GM21390 (cell line): ENCODE measurements at regions not wholly inside any gene's neighbourhood (a gene's known extent, or its start where the extent isn't known, plus 50 kb on each side); places are given as distances from the start of the nearest gene placed in this dataset.
A peak's percentile ranks its signal among the peaks of the same experiment; 100 is the strongest.
"Not testable (repeated sequence)": the region's sequence is repeated elsewhere in the genome, so short reads cannot be mapped to it uniquely, and the experiment has no call there.

ENCODE experiments used
- ATAC-seq: cut with Tn5 transposase; IDR thresholded peaks from one replicate; pipeline ENCODE4 v1.9.1; 2021; ENCODE audit not compliant: unreplicated experiment

DNA sequence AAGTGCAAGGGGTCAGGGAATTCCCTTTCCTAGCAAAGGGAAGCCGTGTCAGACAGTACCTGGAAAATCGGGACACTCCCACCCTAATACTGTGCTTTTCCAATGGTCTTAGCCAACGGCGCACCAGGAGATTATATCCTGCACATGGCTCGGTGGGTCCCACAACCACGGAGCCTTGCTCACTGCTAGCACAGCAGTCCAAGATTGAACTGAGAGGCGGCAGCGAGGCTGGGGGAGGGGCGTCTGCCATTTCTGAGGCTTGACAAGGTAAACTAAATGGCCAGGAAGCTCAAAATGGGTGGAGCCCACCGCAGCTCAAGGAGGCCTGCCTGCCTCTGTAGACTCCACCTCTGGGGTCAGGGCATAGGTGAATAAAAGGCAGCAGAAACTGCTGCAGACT lies 76.5 kb upstream of the LINC00632 start:
- ATAC-seq, result not testable (repeated sequence)

DNA sequence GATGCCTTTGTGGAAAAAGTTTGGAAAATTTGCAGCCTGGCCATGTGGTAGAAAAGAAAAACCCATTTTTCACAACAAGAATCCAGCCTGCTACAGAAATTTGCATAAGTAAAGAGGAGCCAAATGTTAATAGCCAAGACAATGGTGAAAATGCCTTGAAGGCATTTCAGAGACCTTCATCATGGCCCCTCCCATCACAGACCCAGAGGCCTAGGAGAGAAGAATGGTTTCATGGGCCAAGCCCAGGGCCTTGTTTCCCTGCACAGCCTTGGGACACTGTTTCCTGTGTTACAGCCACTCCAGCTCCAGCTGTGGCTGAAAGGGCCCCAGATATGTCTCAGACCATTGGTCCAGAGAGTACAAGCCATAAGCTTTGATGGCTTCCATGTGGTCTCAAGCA lies 101.4 kb upstream of the LINC00632 start:
- no peak for ATAC-seq

DNA sequence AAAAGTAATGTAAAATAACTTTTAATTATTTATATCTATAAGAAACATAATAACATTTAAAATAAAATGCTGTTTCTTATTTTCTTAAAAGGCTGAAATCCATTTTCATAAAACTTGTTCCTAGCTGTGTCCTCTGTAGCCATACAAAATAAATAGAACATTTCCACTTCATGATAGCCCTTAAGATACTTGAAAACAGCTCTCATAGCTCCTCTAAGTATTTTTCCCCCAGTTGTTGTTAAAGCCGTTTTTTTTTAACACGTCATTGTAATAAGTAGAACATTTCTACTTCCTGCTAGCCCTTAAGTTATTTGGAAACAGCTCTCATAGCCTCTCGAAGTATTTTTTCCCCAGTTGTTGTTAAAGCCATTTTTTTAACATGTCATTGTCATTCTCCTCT lies 97.3 kb upstream of the SOX3 start:
- no peak for ATAC-seq

DNA sequence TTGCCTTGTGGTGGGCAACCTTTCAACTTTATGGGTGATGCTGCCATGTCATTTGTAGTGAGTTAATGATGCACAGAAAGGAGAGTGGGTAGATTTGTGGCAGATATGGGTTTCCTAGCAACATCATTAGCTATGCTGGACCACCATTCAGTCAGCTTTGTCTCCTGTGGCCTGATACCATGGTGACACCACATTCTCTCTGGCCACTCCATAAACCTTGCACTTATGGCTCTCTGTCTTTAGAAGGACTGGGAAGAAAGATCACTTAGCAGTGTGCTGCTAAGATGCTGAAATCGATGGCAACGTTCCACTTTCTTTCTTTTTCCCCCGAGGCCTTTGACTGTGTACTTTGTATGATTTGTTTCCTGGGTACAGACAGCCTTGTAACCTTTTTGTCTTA lies 95.0 kb upstream of the SOX3 start:
- ATAC-seq, result no peak

DNA sequence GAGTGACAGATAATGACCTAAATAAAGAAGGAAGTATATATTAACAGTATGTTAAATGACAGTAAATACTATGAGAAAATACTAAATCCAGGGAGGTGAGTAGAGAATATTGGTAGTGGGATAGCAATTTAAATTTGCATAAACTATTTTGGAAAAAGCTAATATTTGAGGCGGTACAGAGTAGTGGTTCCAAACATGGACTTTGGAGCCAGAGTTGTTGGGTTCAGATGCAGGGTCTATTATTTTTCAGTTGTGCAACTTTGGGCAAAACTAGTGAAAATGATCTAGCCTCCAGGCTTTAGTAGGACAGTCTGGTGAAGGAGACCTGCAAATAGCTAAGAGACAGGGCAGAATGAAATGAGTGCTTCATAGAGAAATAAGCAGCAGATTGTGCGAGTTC lies 84.8 kb upstream of the SOX3 start:
- ATAC-seq, result no peak

DNA sequence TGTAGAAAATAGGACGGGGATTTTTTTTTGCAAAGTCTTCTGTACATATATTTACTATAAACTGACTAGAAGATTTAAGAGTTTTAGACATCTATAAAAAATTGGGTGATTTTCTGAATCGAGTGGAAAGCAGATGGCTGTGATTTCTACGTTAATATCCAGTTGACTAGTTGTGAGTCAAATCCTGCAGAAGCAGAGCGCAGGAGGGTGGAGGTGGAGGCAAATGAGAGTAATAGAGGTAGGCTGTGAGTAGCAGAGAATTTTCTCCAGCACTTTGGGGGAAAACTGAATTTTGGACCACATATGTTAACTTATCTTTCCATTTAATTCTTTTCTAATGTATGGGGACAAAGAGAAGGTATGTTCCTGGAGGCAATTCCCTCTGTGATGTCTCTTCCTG lies 82.1 kb upstream of the SOX3 start:
- ATAC-seq, result no peak

DNA sequence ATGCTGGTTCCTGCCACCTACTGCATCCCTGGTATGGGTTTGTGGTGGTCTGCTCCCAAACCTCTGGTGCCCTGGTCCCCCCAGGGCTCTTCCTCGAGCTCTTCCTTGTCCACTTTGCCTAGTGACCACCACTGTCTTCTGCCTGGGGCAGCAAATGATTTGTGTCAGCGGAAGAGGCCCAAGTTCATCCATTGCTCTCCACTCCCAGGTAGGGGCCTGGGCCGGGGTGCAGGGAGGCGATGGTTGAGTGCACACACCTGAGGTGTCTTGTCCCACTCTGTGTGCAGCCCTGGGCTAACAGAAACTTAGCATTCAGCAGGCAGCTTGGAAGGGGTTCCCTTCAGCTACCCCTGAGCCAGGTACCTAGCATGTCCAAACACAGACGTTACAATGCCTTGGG lies 75.6 kb upstream of the SOX3 start:
- ATAC-seq, result no peak

DNA sequence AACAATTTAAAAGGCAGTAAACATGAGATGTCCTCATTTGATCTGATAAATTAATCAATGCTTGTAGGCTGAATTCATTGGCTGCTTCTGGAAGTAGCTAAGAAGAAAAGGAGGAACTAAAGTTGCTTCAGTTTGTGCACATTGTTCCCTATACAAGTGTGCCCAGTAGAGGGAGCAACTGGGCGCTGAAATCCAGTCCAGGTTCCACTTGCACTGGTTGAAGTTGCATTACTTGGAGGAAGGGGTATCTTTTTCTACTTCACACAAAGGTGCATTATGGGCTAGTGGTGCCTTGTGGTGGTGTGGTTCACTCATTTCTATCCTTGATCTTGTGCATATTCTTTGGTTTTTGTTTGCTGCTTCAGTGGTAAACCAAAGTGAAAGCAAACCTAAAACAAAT lies 67.9 kb upstream of the SOX3 start:
- ATAC-seq, result peak; percentile 90

DNA sequence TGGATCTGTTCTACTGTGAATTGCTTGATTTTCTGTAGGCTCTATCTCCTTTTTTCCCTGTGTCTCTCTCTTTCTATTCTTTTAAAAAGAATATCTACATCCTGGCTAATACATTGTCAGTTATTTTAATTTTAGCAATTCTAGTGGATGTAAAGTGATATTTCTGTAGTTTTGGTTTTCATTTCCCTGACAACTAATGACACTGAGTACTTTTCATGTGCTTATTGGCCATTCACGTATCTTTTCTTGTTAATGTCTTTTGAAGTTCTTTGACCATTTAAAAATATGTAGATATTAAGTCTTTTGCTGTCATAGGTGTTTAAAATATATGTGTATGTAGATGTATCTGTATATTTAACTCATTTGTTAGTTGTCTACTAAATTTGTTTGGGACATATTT lies 59.0 kb upstream of the SOX3 start:
- ATAC-seq, result no peak
